D721Med (cell line): ENCODE measurements at regions not wholly inside any gene's neighbourhood (a gene's known extent, or its start where the extent isn't known, plus 50 kb on each side); places are given as distances from the start of the nearest gene placed in this dataset.

Experiments
- DNase-seq: peaks from one replicate; pipeline ENCODE4 v3.0.0; 2011; ENCODE audit warnings: low spot score; ENCODE audit not compliant: insufficient read length
- FAIRE-seq: peaks from 2 replicates; lab custom pipeline; 2011; peaks lifted over from hg19 to GRCh38; lab: Jason Lieb, UNC
- CTCF ChIP-seq: IDR thresholded peaks from 2 replicates; pipeline ENCODE4 v1.5.1; 2012; ENCODE audit warnings: mild to moderate bottlenecking, control low read depth; ENCODE audit not compliant: insufficient read depth; ENCODE audit errors: missing control alignments

GRCh38 chr6:139627091-139627490, 252.6 kb upstream of the CITED2 start:
- no peak for FAIRE-seq
- TF ChIP-seq CTCF = no peak
- DNase-seq = no peak

- no peak for TF ChIP-seq CTCF
- DNase-seq (no peak), FAIRE-seq (no peak)
Measured at GRCh38 chr6:139625998-139626975, 251.8 kb upstream of the CITED2 start.

- no peak for TF ChIP-seq CTCF
Measured at GRCh38 chr6:139625081-139625939, 250.9 kb upstream of the CITED2 start.

GRCh38 chr6:139623372-139623771, 248.9 kb upstream of the CITED2 start:
- no peak for FAIRE-seq

More at GRCh38 chr6:139625081-139625939, 250.9 kb upstream of the CITED2 start:
- no peak for DNase-seq
- no peak for FAIRE-seq

GRCh38 chr6:139613496-139613895, 239.0 kb upstream of the CITED2 start:
- TF ChIP-seq CTCF = no peak
- no peak for FAIRE-seq
- no peak for DNase-seq

More at GRCh38 chr6:139623372-139623771, 248.9 kb upstream of the CITED2 start:
- no peak for DNase-seq
- no peak for TF ChIP-seq CTCF

- no peak for DNase-seq
- no peak for FAIRE-seq
- no peak for TF ChIP-seq CTCF
Measured at GRCh38 chr6:139612135-139612465, 237.7 kb upstream of the CITED2 start.
